ENCODE measurements at regions not wholly inside any gene's neighbourhood (a gene's known extent, or its start where the extent isn't known, plus 50 kb on each side); places are given as distances from the start of the nearest gene placed in this dataset.

GRCh38 chr18:32583431-32583830 lies 112.7 kb upstream of the GAREM1 start:
- H3K36me3 ChIP-seq, result no peaks in the 10 kb centered on the region
- DNase-seq, result no peak
- H3K4me3 ChIP-seq, result no peak overlapping the region
- no peaks in the 10 kb centered on the region for H3K9me3 ChIP-seq
- no peaks in the 10 kb centered on the region for H3K4me1 ChIP-seq
- intact Hi-C loops (cut with DNase I), result no loop called here
- no peaks in the 10 kb centered on the region for H3K27me3 ChIP-seq
- WGBS, 2 donors, result 70 to 90% methylated on average over 1 of the region's 1 CpG
- TF ChIP-seq POLR2A (IDR thresholded peaks at IDR 0.05) (no peak), CTCF (IDR thresholded peaks at IDR 0.05) (no peak)
- no peak overlapping the region for H3K27ac ChIP-seq

GRCh38 chr18:32582455-32582854 lies 111.8 kb upstream of the GAREM1 start:
- no peak for DNase-seq
- Histone ChIP-seq H3K27ac (no peak overlapping the region), H3K4me3 (no peak overlapping the region), H3K4me1 (no peaks in the 10 kb centered on the region), H3K36me3 (no peaks in the 10 kb centered on the region), H3K27me3 (no peaks in the 10 kb centered on the region), H3K9me3 (no peaks in the 10 kb centered on the region)
- intact Hi-C loops (cut with DNase I), result no loop called here
- WGBS, 2 donors, result 56 to 62% methylated on average over 3 of the region's 3 CpGs
- no peak for TF ChIP-seq POLR2A (IDR thresholded peaks at IDR 0.05)
- no peak for TF ChIP-seq CTCF (IDR thresholded peaks at IDR 0.05)

- intact Hi-C loops (cut with DNase I), result no loop called here
- WGBS, 2 donors, result 57 to 61% methylated on average over 2 of the region's 2 CpGs
- Histone ChIP-seq H3K36me3 (no peaks in the 10 kb centered on the region), H3K4me3 (no peak overlapping the region), H3K27me3 (no peaks in the 10 kb centered on the region), H3K4me1 (no peaks in the 10 kb centered on the region), H3K9me3 (no peaks in the 10 kb centered on the region), H3K27ac (no peak overlapping the region)
- no peak for DNase-seq
- TF ChIP-seq POLR2A (IDR thresholded peaks at IDR 0.05), result no peak
Measured at GRCh38 chr18:32577561-32577960, 106.9 kb upstream of the GAREM1 start.

GRCh38 chr18:32576296-32576916 lies 105.7 kb upstream of the GAREM1 start:
- Histone ChIP-seq H3K4me1 (no peaks in the 10 kb centered on the region), H3K27ac (no peak overlapping the region), H3K9me3 (no peaks in the 10 kb centered on the region), H3K27me3 (no peaks in the 10 kb centered on the region), H3K36me3 (no peaks in the 10 kb centered on the region), H3K4me3 (no peak overlapping the region)
- DNase-seq, result no peak
- intact Hi-C loops (cut with DNase I), result no loop called here
- TF ChIP-seq CTCF (IDR thresholded peaks at IDR 0.05), result no peak
- TF ChIP-seq POLR2A (IDR thresholded peaks at IDR 0.05), result no peak
- WGBS, 2 donors, result 25 to 29% methylated on average over 7 of the region's 7 CpGs

GRCh38 chr18:32566960-32567359 lies 96.3 kb upstream of the GAREM1 start:
- no peak for DNase-seq
- no peaks in the 10 kb centered on the region for H3K4me1 ChIP-seq
- no peak overlapping the region for H3K4me3 ChIP-seq
- H3K27me3 ChIP-seq, result no peaks in the 10 kb centered on the region
- H3K9me3 ChIP-seq, result no peaks in the 10 kb centered on the region
- intact Hi-C loops (cut with DNase I), result no loop called here
- TF ChIP-seq POLR2A (IDR thresholded peaks at IDR 0.05), result no peak
- no peak for TF ChIP-seq CTCF (IDR thresholded peaks at IDR 0.05)
- no peaks in the 10 kb centered on the region for H3K36me3 ChIP-seq
- WGBS, 2 donors, result 22 to 31% methylated on average over 3 of the region's 3 CpGs
- H3K27ac ChIP-seq, result no peak overlapping the region

Data from esophagus squamous epithelium (tissue), 5 donors.